Left lung (tissue), 4 donors: ENCODE measurements at regions not wholly inside any gene's neighbourhood (a gene's known extent, or its start where the extent isn't known, plus 50 kb on each side); places are given as distances from the start of the nearest gene placed in this dataset.
"Not testable (repeated sequence)": the region's sequence is repeated elsewhere in the genome, so short reads cannot be mapped to it uniquely, and the experiment has no call there.

ENCODE experiments used
- ATAC-seq: fragments of 200-7000 bp; cut with Tn5 transposase; one replicate; pipeline ENCODE4 v1.9.1; 2020; ENCODE audit warnings: moderate library complexity
- DNase-seq, 4 donors: peaks; one replicate each; pipeline ENCODE4 v3.0.0-alpha.2; 2013 to 2020
- H3K27ac ChIP-seq, 2 donors: fragments of 200-600 bp; sonication (generic) in 1 of 2; one replicate each; pipeline versions ENCODE4 v1.5.0 to v1.8.0; 2020 to 2021
- H3K27me3 ChIP-seq, 2 donors: fragments of 200-600 bp; sonication (generic) in 1 of 2; one replicate each; pipeline versions ENCODE4 v1.5.0 to v1.8.0; 2020 to 2021
- H3K36me3 ChIP-seq, 2 donors: fragments of 200-600 bp; sonication (generic) in 1 of 2; one replicate each; pipeline versions ENCODE4 v1.5.0 to v1.8.0; 2020 to 2021
- H3K4me1 ChIP-seq, 2 donors: fragments of 200-600 bp; one replicate each; pipeline ENCODE4 v1.8.0; 2021
- H3K4me3 ChIP-seq, 2 donors: fragments of 200-600 bp; sonication (generic) in 1 of 2; one replicate each; pipeline versions ENCODE4 v1.5.0 to v1.8.0; 2020 to 2021; ENCODE audit warnings: mild to moderate bottlenecking in 1 of 2
- H3K9me3 ChIP-seq, 2 donors: fragments of 200-600 bp; sonication (generic) in 1 of 2; one replicate each; pipeline versions ENCODE4 v1.5.0 to v1.8.0; 2020 to 2021
- intact Hi-C, 2 donors: fragments of 100-400 bp; cut with DNase I; formaldehyde crosslinking; loops; one replicate each; pipeline versions ENCODE4 v1.11.2 to v1.14.2; 2022
- TF ChIP-seq, protein P1 (sequence below), 2 donors: fragments of 200-600 bp; sonication (generic) in 1 of 2; IDR thresholded peaks; one replicate each; pipeline versions ENCODE4 v1.5.0 to v1.8.0; 2021; ENCODE audit warnings: antibody characterized with exemption in 2 of 2
- donor health status: DM: no; HTN: yes; CAD: no.
- donor health status: DM: no; HTN: no; CAD: no.

DNA sequence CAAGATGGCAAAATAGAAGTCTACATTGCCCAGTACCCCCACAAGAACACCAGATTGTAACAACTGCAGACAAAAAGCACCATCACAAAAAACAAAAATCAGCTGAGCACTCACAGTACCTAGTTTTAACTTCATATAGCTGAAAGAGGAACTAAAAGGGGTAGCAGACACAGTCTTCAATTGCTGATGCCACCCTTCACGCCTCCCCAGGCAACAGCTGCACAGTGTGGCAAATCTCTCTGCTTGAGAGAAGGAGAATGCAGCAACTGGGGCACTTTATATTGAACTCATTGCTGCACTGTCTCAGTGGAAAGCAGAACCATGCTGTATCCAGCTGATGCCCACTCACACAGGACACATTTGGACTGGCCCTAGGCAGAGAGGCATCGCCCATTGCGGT is 2714.5 kb upstream of the PCDH20 start:
- Histone ChIP-seq H3K4me1 (no peaks in the 10 kb centered on the region), H3K36me3 (no peaks in the 10 kb centered on the region), H3K27ac (no peak overlapping the region), H3K4me3 (no peak overlapping the region), H3K9me3 (peaks cover 0 to 7% of the 10 kb centered on the region in 2 donors), H3K27me3 (no peaks in the 10 kb centered on the region)
- ATAC-seq (no peak), DNase-seq (peak in 1 of 4 donors; percentile 21)
- TF ChIP-seq, protein P1, sequence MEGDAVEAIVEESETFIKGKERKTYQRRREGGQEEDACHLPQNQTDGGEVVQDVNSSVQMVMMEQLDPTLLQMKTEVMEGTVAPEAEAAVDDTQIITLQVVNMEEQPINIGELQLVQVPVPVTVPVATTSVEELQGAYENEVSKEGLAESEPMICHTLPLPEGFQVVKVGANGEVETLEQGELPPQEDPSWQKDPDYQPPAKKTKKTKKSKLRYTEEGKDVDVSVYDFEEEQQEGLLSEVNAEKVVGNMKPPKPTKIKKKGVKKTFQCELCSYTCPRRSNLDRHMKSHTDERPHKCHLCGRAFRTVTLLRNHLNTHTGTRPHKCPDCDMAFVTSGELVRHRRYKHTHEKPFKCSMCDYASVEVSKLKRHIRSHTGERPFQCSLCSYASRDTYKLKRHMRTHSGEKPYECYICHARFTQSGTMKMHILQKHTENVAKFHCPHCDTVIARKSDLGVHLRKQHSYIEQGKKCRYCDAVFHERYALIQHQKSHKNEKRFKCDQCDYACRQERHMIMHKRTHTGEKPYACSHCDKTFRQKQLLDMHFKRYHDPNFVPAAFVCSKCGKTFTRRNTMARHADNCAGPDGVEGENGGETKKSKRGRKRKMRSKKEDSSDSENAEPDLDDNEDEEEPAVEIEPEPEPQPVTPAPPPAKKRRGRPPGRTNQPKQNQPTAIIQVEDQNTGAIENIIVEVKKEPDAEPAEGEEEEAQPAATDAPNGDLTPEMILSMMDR (IDR thresholded peaks at IDR 0.05): no peak
- intact Hi-C loops: no loop called here

DNA sequence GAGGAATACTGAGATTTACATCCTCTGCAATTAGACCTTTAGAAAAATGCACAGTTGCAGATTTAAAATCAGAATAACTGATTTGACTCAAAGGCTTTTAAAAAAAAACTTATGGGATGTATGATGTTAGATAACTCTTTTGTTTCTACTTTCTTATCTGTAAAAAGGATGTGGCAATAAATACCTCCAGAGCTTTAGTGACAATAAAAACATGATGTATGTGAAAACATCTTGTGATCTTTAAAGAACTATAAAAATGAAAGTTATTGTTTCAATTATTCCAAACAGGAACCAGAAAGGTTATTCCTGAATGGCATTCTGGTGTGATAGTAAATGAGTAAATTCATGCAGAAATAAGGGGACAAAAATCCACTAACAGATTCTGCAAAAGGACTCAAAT is 2712.2 kb upstream of the PCDH20 start:
- TF ChIP-seq, protein P1 (IDR thresholded peaks at IDR 0.05): no peak
- no peak overlapping the region for H3K4me3 ChIP-seq
- intact Hi-C loops: no loop called here
- ATAC-seq (no peak), DNase-seq (no peak)
- no peaks in the 10 kb centered on the region for H3K36me3 ChIP-seq
- H3K27me3 ChIP-seq: no peaks in the 10 kb centered on the region
- peaks cover 0 to 7% of the 10 kb centered on the region in 2 donors for H3K9me3 ChIP-seq
- no peaks in the 10 kb centered on the region for H3K4me1 ChIP-seq
- H3K27ac ChIP-seq: no peak overlapping the region

DNA sequence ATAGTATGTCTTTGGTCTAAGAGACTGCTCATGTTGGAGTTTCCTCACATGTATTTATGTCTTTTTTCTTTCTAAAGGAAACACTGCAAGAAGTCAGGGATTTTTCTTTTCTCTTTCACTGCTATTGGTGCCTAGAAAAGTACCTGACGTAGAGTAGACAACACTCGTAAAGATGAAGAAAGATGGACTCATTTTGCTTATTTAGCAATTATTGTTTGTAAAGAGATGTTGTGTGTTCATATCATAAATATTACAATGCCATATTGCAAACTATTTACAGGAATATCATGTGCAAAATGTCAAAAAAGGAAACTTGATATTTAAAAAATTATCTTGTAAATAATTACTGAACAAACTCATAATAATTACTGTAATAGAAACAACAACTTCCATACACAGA is 2711.5 kb upstream of the PCDH20 start:
- intact Hi-C loops: no loop called here
- no peak overlapping the region for H3K4me3 ChIP-seq
- no peak for ATAC-seq
- no peaks in the 10 kb centered on the region for H3K36me3 ChIP-seq
- H3K27me3 ChIP-seq: no peaks in the 10 kb centered on the region
- no peak for DNase-seq
- H3K27ac ChIP-seq: no peak overlapping the region
- TF ChIP-seq, protein P1 (IDR thresholded peaks at IDR 0.05): no peak
- H3K9me3 ChIP-seq: peaks cover 0 to 7% of the 10 kb centered on the region in 2 donors
- no peaks in the 10 kb centered on the region for H3K4me1 ChIP-seq

DNA sequence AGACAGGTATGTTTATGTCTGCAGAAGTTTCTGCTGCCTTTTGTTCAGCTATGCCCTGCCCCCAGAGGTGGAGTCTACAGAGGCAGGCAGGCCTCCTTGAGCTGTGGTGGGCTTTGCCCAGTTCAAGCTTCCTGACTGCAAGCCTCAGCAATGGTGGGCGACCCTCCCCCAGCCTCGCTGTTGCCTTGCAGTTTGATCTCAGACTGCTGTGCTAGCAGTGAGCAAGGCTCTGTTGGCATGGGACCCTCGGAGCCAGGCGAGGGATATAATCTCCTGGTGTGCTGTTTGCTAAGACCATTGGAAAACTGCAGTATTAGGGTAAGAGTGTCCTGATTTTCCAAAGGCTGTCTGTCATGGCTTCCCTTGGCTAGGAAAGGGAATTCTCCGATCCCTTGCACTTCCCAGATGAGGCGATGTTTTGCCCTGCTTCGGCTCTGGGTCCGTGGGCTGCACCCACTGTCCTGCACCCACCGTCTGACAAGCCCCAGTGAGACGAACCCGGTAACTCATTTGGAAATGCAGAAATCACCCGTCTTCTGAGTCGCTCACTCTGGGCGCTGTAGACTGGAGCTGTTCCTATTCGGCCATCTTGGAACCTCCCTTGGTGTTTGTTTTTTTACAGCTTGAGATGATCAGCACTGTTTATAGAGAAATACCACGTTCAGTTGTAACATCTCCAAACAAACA is 2705.5 kb upstream of the PCDH20 start:
- peak in 1 of 4 donors; percentile 40 for DNase-seq
- H3K4me3 ChIP-seq, H3K27ac ChIP-seq, intact Hi-C loops, H3K27me3 ChIP-seq, ATAC-seq, H3K36me3 ChIP-seq, H3K4me1 ChIP-seq: not testable (repeated sequence)
- H3K9me3 ChIP-seq: peaks cover 0 to 34% of the 10 kb centered on the region in 2 donors

DNA sequence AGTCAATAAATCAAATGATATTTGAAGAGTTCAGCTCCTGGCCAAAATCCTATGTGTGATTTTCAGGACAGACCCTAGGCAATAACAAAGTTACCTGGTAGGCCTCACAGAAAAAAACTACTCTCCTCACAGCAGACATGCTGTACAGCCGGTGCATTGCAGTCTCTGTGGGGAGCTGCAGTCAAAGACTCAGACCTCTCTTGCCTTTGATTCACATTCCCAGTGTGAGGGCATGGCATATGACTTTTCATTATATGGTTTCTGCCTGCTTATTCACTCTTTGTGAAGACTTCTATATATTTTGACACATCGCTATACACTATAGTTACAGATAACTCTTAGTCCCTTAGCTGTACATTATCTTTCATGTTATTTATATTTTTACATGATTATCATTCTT is 2684.3 kb upstream of the PCDH20 start:
- no peaks in the 10 kb centered on the region for H3K27me3 ChIP-seq
- H3K36me3 ChIP-seq: no peaks in the 10 kb centered on the region
- no peak overlapping the region for H3K4me3 ChIP-seq
- H3K4me1 ChIP-seq: no peaks in the 10 kb centered on the region
- ATAC-seq (no peak), DNase-seq (no peak)
- TF ChIP-seq, protein P1 (IDR thresholded peaks at IDR 0.05): no peak
- intact Hi-C loops: no loop called here
- H3K9me3 ChIP-seq: no peaks in the 10 kb centered on the region
- no peak overlapping the region for H3K27ac ChIP-seq

DNA sequence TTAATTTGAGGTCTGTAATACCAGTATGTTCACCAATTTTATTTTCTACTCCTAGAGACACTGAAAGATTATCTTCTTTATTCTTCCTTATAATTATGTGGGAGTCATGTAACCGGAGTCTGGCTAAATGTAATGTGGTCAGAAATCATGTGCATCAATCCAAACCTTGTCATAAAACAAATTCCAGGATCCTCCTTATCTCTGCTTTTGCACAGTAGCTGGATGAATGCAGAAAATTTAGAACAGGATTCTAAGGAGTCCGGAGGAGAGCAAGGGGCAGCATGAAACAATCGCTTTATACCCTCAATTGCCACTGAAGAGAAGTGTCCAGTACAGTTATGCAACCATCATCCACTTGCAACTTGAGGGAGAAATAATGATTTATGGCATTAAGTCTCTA is 2674.7 kb upstream of the PCDH20 start:
- TF ChIP-seq, protein P1 (IDR thresholded peaks at IDR 0.05): no peak
- intact Hi-C loops: no loop called here

More for the DNA sequence above, 2674.7 kb upstream of the PCDH20 start:
- DNase-seq (no peak), ATAC-seq (no peak)
- Histone ChIP-seq H3K4me3 (no peak overlapping the region), H3K9me3 (peaks cover 0 to 2% of the 10 kb centered on the region in 2 donors), H3K27me3 (no peaks in the 10 kb centered on the region), H3K36me3 (no peaks in the 10 kb centered on the region), H3K4me1 (no peaks in the 10 kb centered on the region), H3K27ac (no peak overlapping the region)
